Lower leg skin (tissue), 3 donors: ENCODE measurements at regions not wholly inside any gene's neighbourhood (a gene's known extent, or its start where the extent isn't known, plus 50 kb on each side); places are given as distances from the start of the nearest gene placed in this dataset.

ENCODE experiments used
- CTCF ChIP-seq, 3 donors: fragments of 450-650 bp; IDR thresholded peaks; one replicate each; pipeline ENCODE4 v1.5.1; 2016; ENCODE audit warnings: antibody characterized with exemption in 3 of 3, mild to moderate bottlenecking in 3 of 3, moderate library complexity in 2 of 3
- POLR2A ChIP-seq, 2 donors: fragments of 450-650 bp; IDR thresholded peaks; one replicate each; pipeline ENCODE4 v1.6.1; 2016 to 2017; ENCODE audit warnings: antibody characterized with exemption in 2 of 2, mild to moderate bottlenecking in 1 of 2, moderate library complexity in 1 of 2

DNA sequence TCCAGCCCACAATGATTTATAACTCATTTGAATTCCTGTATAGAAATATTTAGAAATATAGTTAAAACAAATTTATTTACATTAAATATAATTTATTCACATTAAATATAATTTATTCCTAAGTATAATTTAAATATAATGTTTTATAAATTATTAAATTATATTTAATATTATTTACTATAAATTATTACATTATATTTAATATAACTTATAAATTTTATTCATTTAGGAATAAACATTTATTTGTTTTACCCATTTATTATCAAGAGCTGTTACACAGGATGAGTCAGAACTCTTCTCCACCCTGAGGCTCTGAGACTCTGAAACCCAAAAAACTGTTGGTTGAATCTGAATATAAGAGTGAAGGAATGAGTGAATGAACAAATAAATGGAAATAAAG, 170.9 kb upstream of the OBI1 start:
- TF ChIP-seq CTCF (IDR thresholded peaks at IDR 0.05) (no peak), POLR2A (IDR thresholded peaks at IDR 0.05) (no peak)
